ENCODE measurements at regions not wholly inside any gene's neighbourhood (a gene's known extent, or its start where the extent isn't known, plus 50 kb on each side); places are given as distances from the start of the nearest gene placed in this dataset.

GRCh38 chrX:104318330-104319009 is 63.7 kb upstream of the ESX1 start:
- no peak for ATAC-seq
- no peak overlapping the region for H3K27ac Mint-ChIP-seq
- no peaks in the 10 kb centered on the region for H3K4me1 Mint-ChIP-seq

GRCh38 chrX:104316739-104317138 is 62.0 kb upstream of the ESX1 start:
- no peaks in the 10 kb centered on the region for H3K36me3 Mint-ChIP-seq (ENCODE audit: low read depth)
- no peak overlapping the region for H3K27ac Mint-ChIP-seq
- no peak overlapping the region for H3K4me3 Mint-ChIP-seq
- peaks cover 4% of the 10 kb centered on the region for H3K27me3 Mint-ChIP-seq
- no peaks in the 10 kb centered on the region for H3K9me3 ChIP-seq (ENCODE audit: control insufficient read depth, low read length, poor library complexity, severe bottlenecking)
- DNase-seq (no peak), ATAC-seq (no peak)
- H3K4me1 Mint-ChIP-seq = no peaks in the 10 kb centered on the region

More at GRCh38 chrX:104318330-104319009, 63.7 kb upstream of the ESX1 start:
- H3K36me3 Mint-ChIP-seq (ENCODE audit: low read depth) = no peaks in the 10 kb centered on the region
- no peak overlapping the region for H3K4me3 Mint-ChIP-seq
- H3K27me3 Mint-ChIP-seq = peaks cover 6% of the 10 kb centered on the region
- H3K9me3 ChIP-seq (ENCODE audit: control insufficient read depth, low read length, poor library complexity, severe bottlenecking) = no peaks in the 10 kb centered on the region
- DNase-seq = no peak

- H3K36me3 Mint-ChIP-seq (ENCODE audit: low read depth) = no peaks in the 10 kb centered on the region
- H3K27ac Mint-ChIP-seq = no peak overlapping the region
- no peak overlapping the region for H3K4me3 Mint-ChIP-seq
- H3K9me3 ChIP-seq (ENCODE audit: control insufficient read depth, low read length, poor library complexity, severe bottlenecking) = no peaks in the 10 kb centered on the region
- no peaks in the 10 kb centered on the region for H3K4me1 Mint-ChIP-seq
- H3K27me3 Mint-ChIP-seq = no peaks in the 10 kb centered on the region
- ATAC-seq (no peak), DNase-seq (no peak)
Observed at GRCh38 chrX:104315555-104315954, 60.8 kb upstream of the ESX1 start.

GRCh38 chrX:104310657-104311254 is 56.0 kb upstream of the ESX1 start:
- no peaks in the 10 kb centered on the region for H3K9me3 ChIP-seq (ENCODE audit: control insufficient read depth, low read length, poor library complexity, severe bottlenecking)
- DNase-seq (no peak), ATAC-seq (no peak)
- Mint-ChIP-seq H3K27ac (peak overlapping the region; percentile 63), H3K4me3 (no peak overlapping the region), H3K27me3 (peaks cover 9% of the 10 kb centered on the region), H3K4me1 (no peaks in the 10 kb centered on the region), H3K36me3 (ENCODE audit: low read depth) (no peaks in the 10 kb centered on the region)

GRCh38 chrX:104310090-104310489 is 55.4 kb upstream of the ESX1 start:
- Mint-ChIP-seq H3K36me3 (ENCODE audit: low read depth) (no peaks in the 10 kb centered on the region), H3K4me3 (peak overlapping the region; percentile 60), H3K27me3 (peaks cover 9% of the 10 kb centered on the region), H3K4me1 (no peaks in the 10 kb centered on the region), H3K27ac (peak overlapping the region; percentile 63)
- H3K9me3 ChIP-seq (ENCODE audit: control insufficient read depth, low read length, poor library complexity, severe bottlenecking) = no peaks in the 10 kb centered on the region
- no peak for ATAC-seq
- DNase-seq = no peak

- ATAC-seq (no peak), DNase-seq (no peak)
- Mint-ChIP-seq H3K27me3 (peaks cover 9% of the 10 kb centered on the region), H3K4me3 (no peak overlapping the region), H3K27ac (no peak overlapping the region), H3K4me1 (no peaks in the 10 kb centered on the region), H3K36me3 (ENCODE audit: low read depth) (no peaks in the 10 kb centered on the region)
- no peaks in the 10 kb centered on the region for H3K9me3 ChIP-seq (ENCODE audit: control insufficient read depth, low read length, poor library complexity, severe bottlenecking)
Observed at GRCh38 chrX:104309169-104309568, 54.4 kb upstream of the ESX1 start.

GRCh38 chrX:104307341-104307740 is 52.6 kb upstream of the ESX1 start:
- H3K36me3 Mint-ChIP-seq (ENCODE audit: low read depth) = no peaks in the 10 kb centered on the region
- no peak overlapping the region for H3K27ac Mint-ChIP-seq
- H3K4me3 Mint-ChIP-seq = no peak overlapping the region
- ATAC-seq (no peak), DNase-seq (no peak)
- no peaks in the 10 kb centered on the region for H3K4me1 Mint-ChIP-seq
- peaks cover 9% of the 10 kb centered on the region for H3K27me3 Mint-ChIP-seq
- no peaks in the 10 kb centered on the region for H3K9me3 ChIP-seq (ENCODE audit: control insufficient read depth, low read length, poor library complexity, severe bottlenecking)

GRCh38 chrX:104306180-104306579 is 51.4 kb upstream of the ESX1 start:
- Mint-ChIP-seq H3K4me3 (no peak overlapping the region), H3K36me3 (ENCODE audit: low read depth) (no peaks in the 10 kb centered on the region), H3K27ac (no peak overlapping the region), H3K4me1 (no peaks in the 10 kb centered on the region), H3K27me3 (peaks cover 9% of the 10 kb centered on the region)
- DNase-seq (no peak), ATAC-seq (no peak)
- no peaks in the 10 kb centered on the region for H3K9me3 ChIP-seq (ENCODE audit: control insufficient read depth, low read length, poor library complexity, severe bottlenecking)

All from T-helper 17 cell (primary cell).